ENCODE measurements at regions not wholly inside any gene's neighbourhood (a gene's known extent, or its start where the extent isn't known, plus 50 kb on each side); places are given as distances from the start of the nearest gene placed in this dataset.

DNA sequence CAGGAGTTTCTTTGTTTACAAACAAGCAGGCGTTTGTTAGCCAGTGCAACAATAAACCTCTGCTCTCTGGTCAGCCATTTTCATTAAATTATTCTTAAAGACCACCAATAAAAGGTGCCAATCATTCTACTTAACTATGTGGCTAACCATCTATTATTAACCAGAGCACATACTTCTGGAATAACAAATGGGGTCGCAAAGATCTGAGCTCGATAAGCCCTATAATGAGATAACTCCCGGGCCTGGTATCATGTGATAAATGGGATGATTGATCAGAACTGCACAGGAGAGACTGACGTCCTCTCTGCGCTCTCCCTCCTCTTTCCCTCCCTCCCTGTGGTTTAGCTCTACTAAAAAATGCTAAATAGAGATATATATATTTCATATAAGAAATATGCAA is 488.2 kb downstream of the NTRK2 start:
- H3K4me3 ChIP-seq (ENCODE audit: low read depth, low read length) = no peak overlapping the region
- TF ChIP-seq, protein P1, sequence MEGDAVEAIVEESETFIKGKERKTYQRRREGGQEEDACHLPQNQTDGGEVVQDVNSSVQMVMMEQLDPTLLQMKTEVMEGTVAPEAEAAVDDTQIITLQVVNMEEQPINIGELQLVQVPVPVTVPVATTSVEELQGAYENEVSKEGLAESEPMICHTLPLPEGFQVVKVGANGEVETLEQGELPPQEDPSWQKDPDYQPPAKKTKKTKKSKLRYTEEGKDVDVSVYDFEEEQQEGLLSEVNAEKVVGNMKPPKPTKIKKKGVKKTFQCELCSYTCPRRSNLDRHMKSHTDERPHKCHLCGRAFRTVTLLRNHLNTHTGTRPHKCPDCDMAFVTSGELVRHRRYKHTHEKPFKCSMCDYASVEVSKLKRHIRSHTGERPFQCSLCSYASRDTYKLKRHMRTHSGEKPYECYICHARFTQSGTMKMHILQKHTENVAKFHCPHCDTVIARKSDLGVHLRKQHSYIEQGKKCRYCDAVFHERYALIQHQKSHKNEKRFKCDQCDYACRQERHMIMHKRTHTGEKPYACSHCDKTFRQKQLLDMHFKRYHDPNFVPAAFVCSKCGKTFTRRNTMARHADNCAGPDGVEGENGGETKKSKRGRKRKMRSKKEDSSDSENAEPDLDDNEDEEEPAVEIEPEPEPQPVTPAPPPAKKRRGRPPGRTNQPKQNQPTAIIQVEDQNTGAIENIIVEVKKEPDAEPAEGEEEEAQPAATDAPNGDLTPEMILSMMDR (IDR thresholded peaks at IDR 0.05; ENCODE audit: insufficient read depth, low read depth, low read length, missing control alignments) = no peak

DNA sequence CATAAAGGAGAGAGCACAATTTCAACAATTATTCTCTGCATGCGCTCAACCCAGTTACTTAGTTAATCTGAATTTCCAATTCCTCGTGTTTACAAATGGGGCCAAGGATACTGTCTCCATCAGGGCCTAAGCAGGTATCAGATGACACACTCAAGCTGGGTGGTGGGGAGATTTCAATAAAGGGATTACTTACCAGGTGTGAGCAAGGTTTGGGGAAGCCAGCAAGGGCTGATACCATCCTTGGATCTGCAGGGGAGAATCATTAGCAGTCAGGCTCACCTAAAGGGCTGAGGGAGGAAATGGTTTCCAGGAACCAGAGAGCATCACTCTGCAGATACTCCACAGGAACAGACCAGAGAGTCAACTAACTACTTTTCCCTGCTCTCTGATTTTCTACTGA is 487.1 kb downstream of the NTRK2 start:
- DNase-seq (ENCODE audit: low read depth) = no peak
- H3K4me3 ChIP-seq (ENCODE audit: low read depth, low read length) = no peak overlapping the region
- TF ChIP-seq, protein P1 (IDR thresholded peaks at IDR 0.05; ENCODE audit: insufficient read depth, low read depth, low read length, missing control alignments) = no peak

More for the DNA sequence above, 488.2 kb downstream of the NTRK2 start:
- DNase-seq (ENCODE audit: low read depth) = no peak

DNA sequence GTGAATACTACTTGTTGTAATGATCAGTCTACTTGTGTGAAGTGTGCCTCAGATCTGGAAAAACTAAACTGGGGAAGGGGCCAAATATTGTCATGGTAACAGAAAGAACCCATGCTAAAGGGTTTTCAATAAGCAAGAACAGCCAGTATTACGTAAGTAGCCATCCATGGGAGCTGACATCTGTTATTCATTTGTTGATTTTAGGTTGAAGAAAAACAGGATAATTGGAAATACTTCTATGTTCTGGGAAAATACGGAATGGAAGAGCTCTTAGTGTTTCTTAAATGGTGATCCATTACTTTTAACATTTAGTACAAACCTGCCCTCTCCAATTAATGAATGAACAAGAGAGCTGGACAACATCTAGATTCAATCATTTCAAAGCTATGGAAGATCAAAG is 485.8 kb downstream of the NTRK2 start:
- no peak for DNase-seq (ENCODE audit: low read depth)
- TF ChIP-seq, protein P1 (IDR thresholded peaks at IDR 0.05; ENCODE audit: insufficient read depth, low read depth, low read length, missing control alignments) = no peak
- H3K4me3 ChIP-seq (ENCODE audit: low read depth, low read length) = no peak overlapping the region

DNA sequence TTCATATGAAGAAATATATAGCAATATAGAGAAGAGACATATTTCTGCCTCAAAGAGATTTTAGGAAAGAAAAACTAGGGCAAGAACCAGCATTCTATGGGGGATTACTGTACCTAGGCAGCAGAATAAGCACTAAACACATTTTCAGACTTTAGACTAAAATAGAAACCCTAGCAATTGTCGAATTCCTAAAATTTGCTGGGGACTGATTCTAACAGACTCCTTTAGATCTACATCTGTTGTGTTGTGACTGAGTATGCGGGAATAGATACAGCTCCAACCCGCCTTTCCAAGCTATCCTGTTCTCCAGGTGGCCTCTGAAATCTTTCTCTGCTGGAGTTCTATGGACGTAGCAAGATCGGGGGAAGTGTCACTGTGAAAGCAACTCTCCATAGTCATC is 482.2 kb downstream of the NTRK2 start:
- H3K4me3 ChIP-seq (ENCODE audit: low read depth, low read length) = no peak overlapping the region
- TF ChIP-seq, protein P1 (IDR thresholded peaks at IDR 0.05; ENCODE audit: insufficient read depth, low read depth, low read length, missing control alignments) = no peak
- no peak for DNase-seq (ENCODE audit: low read depth)

DNA sequence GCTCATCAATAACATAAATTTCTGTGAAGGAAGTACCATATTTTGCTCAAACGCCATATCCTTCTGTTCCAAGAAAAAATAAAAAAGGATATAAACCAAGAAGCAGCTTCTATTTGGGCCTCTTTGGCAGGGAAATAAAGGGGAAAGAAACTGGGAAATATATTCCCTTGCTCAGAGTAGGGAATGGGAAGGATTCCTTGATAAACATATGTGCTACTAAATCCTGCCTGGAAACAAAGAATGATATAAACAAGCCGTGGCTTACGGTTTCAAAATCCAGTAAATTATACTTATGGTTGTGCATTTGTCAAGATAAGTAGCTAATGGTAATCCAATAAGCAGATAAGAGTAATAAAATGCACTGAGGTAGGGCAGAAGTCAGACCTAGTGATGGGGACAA is 481.6 kb downstream of the NTRK2 start:
- TF ChIP-seq, protein P1 (IDR thresholded peaks at IDR 0.05; ENCODE audit: insufficient read depth, low read depth, low read length, missing control alignments) = no peak
- DNase-seq (ENCODE audit: low read depth) = no peak
- no peak overlapping the region for H3K4me3 ChIP-seq (ENCODE audit: low read depth, low read length)

DNA sequence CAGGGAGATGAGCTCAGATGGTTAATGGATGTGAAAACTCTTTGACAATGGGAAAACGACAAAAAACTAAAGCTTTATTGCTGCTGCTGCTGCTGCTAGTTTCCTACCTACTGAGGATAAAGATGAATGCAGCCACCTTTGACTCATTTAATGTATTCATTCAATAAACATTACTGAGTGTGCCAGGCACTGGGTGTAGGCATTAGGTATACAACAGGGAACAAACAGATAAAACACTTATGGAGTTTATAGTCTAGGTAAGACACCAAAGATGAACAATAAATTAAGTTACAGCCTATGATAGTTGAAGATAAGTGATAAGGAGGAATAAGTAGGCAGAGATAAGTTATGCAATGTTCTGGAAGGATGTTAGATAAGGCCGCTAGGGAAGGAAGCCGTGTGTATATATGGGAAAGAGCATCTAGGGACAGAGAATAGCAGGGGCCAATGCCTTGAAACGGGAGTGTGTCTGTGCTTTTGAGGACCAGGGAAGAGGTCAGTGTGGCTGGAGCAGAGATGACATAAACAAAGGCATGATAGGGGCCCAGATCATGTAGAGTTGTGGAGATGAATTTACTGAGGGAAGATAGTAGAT is 477.6 kb downstream of the NTRK2 start:
- DNase-seq (ENCODE audit: low read depth) = no peak
- TF ChIP-seq, protein P1 (IDR thresholded peaks at IDR 0.05; ENCODE audit: insufficient read depth, low read depth, low read length, missing control alignments) = no peak
- H3K4me3 ChIP-seq (ENCODE audit: low read depth, low read length) = no peak overlapping the region

DNA sequence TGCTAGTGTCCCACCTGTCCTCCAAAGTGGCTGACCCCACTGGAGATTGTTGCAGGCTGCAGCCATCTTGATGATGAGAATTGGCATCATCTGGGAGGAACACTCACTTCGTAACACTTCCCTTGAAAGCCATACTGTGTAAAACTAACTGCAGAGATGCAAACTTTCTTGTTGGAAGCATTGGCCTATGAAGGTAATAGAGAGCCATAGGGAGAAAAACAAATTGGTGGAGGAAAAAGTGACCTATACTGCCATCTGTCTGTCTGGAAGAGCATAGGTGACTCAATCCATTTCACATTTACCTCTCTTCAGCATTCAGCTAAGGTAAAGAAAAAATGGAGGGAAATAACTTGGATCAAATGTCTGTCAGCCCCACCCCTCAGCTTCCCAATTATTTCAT is 473.4 kb downstream of the NTRK2 start:
- no peak overlapping the region for H3K4me3 ChIP-seq (ENCODE audit: low read depth, low read length)
- peak; percentile 37 for DNase-seq (ENCODE audit: low read depth)
- TF ChIP-seq, protein P1 (IDR thresholded peaks at IDR 0.05; ENCODE audit: insufficient read depth, low read depth, low read length, missing control alignments) = peak; percentile 49

Data from GM12865 (cell line).